ENCODE measurements at regions not wholly inside any gene's neighbourhood (a gene's known extent, or its start where the extent isn't known, plus 50 kb on each side); places are given as distances from the start of the nearest gene placed in this dataset.

- no peak overlapping the region for H3K27ac ChIP-seq
- H3K4me2 ChIP-seq = peak overlapping the region; percentile 64
These were observed 66.3 kb upstream of the DARS1 start for GRCh38 chr2:136051725-136052048.

GRCh38 chr2:136051001-136051724, 65.7 kb upstream of the DARS1 start:
- H3K27ac ChIP-seq = no peak overlapping the region
- no peaks in the 10 kb centered on the region for H3K36me3 ChIP-seq
- H3K4me2 ChIP-seq = no peak overlapping the region
- no peak for TF ChIP-seq Cebpa-rat (IDR thresholded peaks at IDR 0.05)
- no peak overlapping the region for H3K9ac ChIP-seq
- no peaks in the 10 kb centered on the region for H3K27me3 ChIP-seq
- peaks cover 27% of the 10 kb centered on the region for H3K4me1 ChIP-seq
- no peak overlapping the region for H3K4me3 ChIP-seq
- H4K20me1 ChIP-seq = no peaks in the 10 kb centered on the region
- H3K9me3 ChIP-seq = no peaks in the 10 kb centered on the region

More at GRCh38 chr2:136051725-136052048, 66.3 kb upstream of the DARS1 start:
- no peaks in the 10 kb centered on the region for H3K9me3 ChIP-seq
- no peak overlapping the region for H3K4me3 ChIP-seq
- H4K20me1 ChIP-seq = no peaks in the 10 kb centered on the region
- peaks cover 21% of the 10 kb centered on the region for H3K4me1 ChIP-seq
- TF ChIP-seq Cebpa-rat (IDR thresholded peaks at IDR 0.05) = no peak
- H3K9ac ChIP-seq = no peak overlapping the region
- H3K27me3 ChIP-seq = no peaks in the 10 kb centered on the region
- H3K36me3 ChIP-seq = no peaks in the 10 kb centered on the region

- Histone ChIP-seq H3K4me1 (peaks cover 27% of the 10 kb centered on the region), H3K27ac (no peak overlapping the region), H4K20me1 (no peaks in the 10 kb centered on the region), H3K9me3 (no peaks in the 10 kb centered on the region), H3K9ac (no peak overlapping the region), H3K4me2 (no peak overlapping the region), H3K27me3 (no peaks in the 10 kb centered on the region), H3K36me3 (no peaks in the 10 kb centered on the region), H3K4me3 (no peak overlapping the region)
- no peak for TF ChIP-seq Cebpa-rat (IDR thresholded peaks at IDR 0.05)
These were observed 64.8 kb upstream of the DARS1 start for GRCh38 chr2:136049991-136050920.

- Histone ChIP-seq H3K4me1 (peaks cover 27% of the 10 kb centered on the region), H3K27ac (no peak overlapping the region)
These were observed 63.8 kb upstream of the DARS1 start for GRCh38 chr2:136049011-136049742.

GRCh38 chr2:136045835-136046570, 60.6 kb upstream of the DARS1 start:
- Histone ChIP-seq H3K36me3 (no peaks in the 10 kb centered on the region), H3K4me2 (peak overlapping the region; percentile 43), H3K9ac (no peak overlapping the region), H4K20me1 (no peaks in the 10 kb centered on the region), H3K4me1 (peaks cover 11% of the 10 kb centered on the region), H3K4me3 (no peak overlapping the region), H3K27ac (no peak overlapping the region), H3K9me3 (no peaks in the 10 kb centered on the region), H3K27me3 (no peaks in the 10 kb centered on the region)
- no peak for TF ChIP-seq Cebpa-rat (IDR thresholded peaks at IDR 0.05)

More at GRCh38 chr2:136049011-136049742, 63.8 kb upstream of the DARS1 start:
- H3K9ac ChIP-seq = no peak overlapping the region
- H3K27me3 ChIP-seq = no peaks in the 10 kb centered on the region
- H4K20me1 ChIP-seq = no peaks in the 10 kb centered on the region
- H3K36me3 ChIP-seq = no peaks in the 10 kb centered on the region
- H3K9me3 ChIP-seq = no peaks in the 10 kb centered on the region
- no peak for TF ChIP-seq Cebpa-rat (IDR thresholded peaks at IDR 0.05)
- H3K4me3 ChIP-seq = no peak overlapping the region
- H3K4me2 ChIP-seq = no peak overlapping the region

GRCh38 chr2:136045344-136045743, 59.9 kb upstream of the DARS1 start:
- H4K20me1 ChIP-seq = no peaks in the 10 kb centered on the region
- no peak overlapping the region for H3K4me3 ChIP-seq
- H3K4me1 ChIP-seq = peaks cover 11% of the 10 kb centered on the region
- H3K9ac ChIP-seq = no peak overlapping the region
- H3K9me3 ChIP-seq = no peaks in the 10 kb centered on the region
- H3K27ac ChIP-seq = no peak overlapping the region
- no peak for TF ChIP-seq Cebpa-rat (IDR thresholded peaks at IDR 0.05)
- H3K27me3 ChIP-seq = no peaks in the 10 kb centered on the region
- H3K36me3 ChIP-seq = no peaks in the 10 kb centered on the region
- no peak overlapping the region for H3K4me2 ChIP-seq
